AG04449 (cell line): ENCODE measurements at regions not wholly inside any gene's neighbourhood (a gene's known extent, or its start where the extent isn't known, plus 50 kb on each side); places are given as distances from the start of the nearest gene placed in this dataset.

ENCODE experiments used
- CTCF ChIA-PET: fragments of 350-600 bp; formaldehyde crosslinking; extraction: SDS; loops from one replicate; lab custom pipeline; 2021; ENCODE audit warnings: antibody characterized with exemption; lab: Yijun Ruan, JAX
- POLR2A ChIA-PET: fragments of 400-600, 350-600 bp; formaldehyde crosslinking; extraction: SDS; loops from one replicate; lab custom pipeline; 2020; ENCODE audit warnings: antibody characterized with exemption, inconsistent platforms; lab: Yijun Ruan, JAX
- DNase-seq: peaks from one replicate; pipeline ENCODE4 v3.0.0-alpha.2; 2010; ENCODE audit warnings: low read depth, low spot score
- H3K4me3 ChIP-seq: 2 replicates; pipeline ENCODE4 v1.5.1; 2011; ENCODE audit warnings: low read depth, mild to moderate bottlenecking, control low read depth, low read length
- CTCF ChIP-seq: IDR thresholded peaks from one replicate; pipeline ENCODE4 v1.5.1; 2011; ENCODE audit warnings: mild to moderate bottlenecking, moderate library complexity, low read length, control low read depth, inconsistent platforms; ENCODE audit not compliant: insufficient read depth; ENCODE audit errors: missing control alignments

GRCh38 chr1:191624044-191624443, 534.2 kb upstream of the RGS18 start:
- ChIA-PET POLR2A (no interaction called here), CTCF (no interaction called here)
- no peak overlapping the region for H3K4me3 ChIP-seq
- TF ChIP-seq CTCF, result no peak
- DNase-seq, result no peak

GRCh38 chr1:191629836-191630235, 528.4 kb upstream of the RGS18 start:
- no peak for TF ChIP-seq CTCF
- DNase-seq, result no peak
- H3K4me3 ChIP-seq, result no peak overlapping the region
- CTCF ChIA-PET, result no interaction called here
- POLR2A ChIA-PET, result no interaction called here

GRCh38 chr1:191634801-191635508, 523.3 kb upstream of the RGS18 start:
- CTCF ChIA-PET, result no interaction called here
- no peak for TF ChIP-seq CTCF
- POLR2A ChIA-PET, result no interaction called here
- no peak overlapping the region for H3K4me3 ChIP-seq
- DNase-seq, result no peak

GRCh38 chr1:191636345-191636744, 521.9 kb upstream of the RGS18 start:
- POLR2A ChIA-PET, result no interaction called here
- CTCF ChIA-PET, result no interaction called here
- no peak overlapping the region for H3K4me3 ChIP-seq
- no peak for DNase-seq
- no peak for TF ChIP-seq CTCF

- ChIA-PET CTCF (no interaction called here), POLR2A (interaction anchor here (1.0 kb wide), 1 partner anchor 9 kb away, joined by 3 read pairs; no protein-coding TSS in a partner anchor)
- no peak for TF ChIP-seq CTCF
- H3K4me3 ChIP-seq, result peak overlapping the region; percentile 18
- DNase-seq, result peak; percentile 46
Measured at GRCh38 chr1:191641420-191642260, 516.6 kb upstream of the RGS18 start.

GRCh38 chr1:191643060-191643459, 515.2 kb upstream of the RGS18 start:
- CTCF ChIA-PET, result no interaction called here
- no peak overlapping the region for H3K4me3 ChIP-seq
- no peak for TF ChIP-seq CTCF
- POLR2A ChIA-PET, result no interaction called here
- DNase-seq, result no peak
